Left colon (tissue), 2 donors: ENCODE measurements at regions not wholly inside any gene's neighbourhood (a gene's known extent, or its start where the extent isn't known, plus 50 kb on each side); places are given as distances from the start of the nearest gene placed in this dataset.
"Not testable (repeated sequence)": the region's sequence is repeated elsewhere in the genome, so short reads cannot be mapped to it uniquely, and the experiment has no call there.

Experiments used
- ATAC-seq: fragments of 200-7000 bp; cut with Tn5 transposase; one replicate; pipeline ENCODE4 v1.9.1; 2020; ENCODE audit warnings: mild to moderate bottlenecking, moderate library complexity
- DNase-seq, 2 donors: peaks; one replicate each; pipeline ENCODE4 v3.0.0-alpha.2; 2020
- intact Hi-C, 2 donors: fragments of 100-400 bp; cut with DNase I in 1 of 2; cut with micrococcal nuclease in 1 of 2; formaldehyde crosslinking; loops; one replicate each; pipeline versions ENCODE4 v1.11.2 to v1.14.0; 2022; cut with DNase I, micrococcal nuclease
- donor health status: DM: no; HTN: no; CAD: no.
- donor health status: DM: yes; HTN: yes; CAD: no.

DNA sequence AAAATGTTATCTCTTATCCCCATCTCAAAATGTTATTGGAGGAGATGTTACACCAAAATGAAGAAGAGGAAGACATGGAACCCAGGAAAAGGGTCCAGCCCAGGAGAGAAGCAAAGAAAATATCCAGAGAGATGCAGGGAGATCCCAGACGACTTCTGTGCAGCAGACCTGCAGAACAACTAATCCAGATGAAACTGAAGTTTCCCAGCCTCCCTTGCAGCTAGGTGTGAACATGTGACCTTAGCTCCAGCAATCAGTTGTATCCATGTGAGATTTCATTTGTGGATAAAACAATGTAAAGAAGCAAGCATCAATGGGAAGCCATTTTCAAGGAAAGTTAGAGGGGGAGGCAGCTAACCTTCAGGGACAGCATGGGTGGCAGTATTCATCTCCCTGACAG lies 55.8 kb upstream of the NANOS1 start:
- DNase-seq (no peak), ATAC-seq (no peak)
- intact Hi-C loops: no loop called here

DNA sequence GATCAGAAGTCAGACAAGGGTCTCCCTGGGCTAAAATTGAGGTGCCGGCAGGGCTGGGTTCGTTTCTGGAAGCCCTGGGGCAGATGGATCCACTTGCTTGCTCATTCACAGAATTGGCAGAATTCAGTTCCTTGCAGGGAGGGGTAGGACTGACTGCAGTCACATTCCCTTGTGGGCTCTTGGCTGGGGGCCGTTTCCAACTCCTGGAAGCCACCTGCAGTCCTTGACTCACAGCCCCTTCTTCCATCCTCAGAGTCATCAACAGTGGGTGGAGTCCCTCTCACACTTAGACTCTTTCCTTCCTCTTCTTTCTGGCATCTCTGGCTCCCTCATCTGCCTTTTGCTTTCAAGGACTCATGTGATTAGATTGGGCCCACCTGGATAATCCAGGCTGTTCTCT lies 54.6 kb upstream of the NANOS1 start:
- no peak for DNase-seq
- no peak for ATAC-seq
- intact Hi-C loops: no loop called here

DNA sequence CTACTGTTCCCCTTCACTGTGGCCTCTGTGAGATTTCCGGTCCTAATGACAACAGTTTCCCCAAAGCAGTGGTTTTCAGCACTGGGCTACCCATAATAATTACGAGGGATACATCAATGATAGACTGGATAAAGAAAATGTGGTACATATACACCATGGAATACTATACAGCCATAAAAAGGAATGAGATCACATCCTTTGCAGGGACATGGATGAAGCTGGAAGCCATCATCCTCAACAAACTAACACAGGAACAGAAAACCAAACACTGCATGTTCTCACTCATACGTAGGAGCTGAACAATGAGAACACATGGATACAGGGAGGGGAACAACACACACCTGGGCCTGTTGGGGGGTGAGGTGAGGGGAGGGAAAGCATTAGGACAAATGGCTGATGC lies 53.3 kb upstream of the NANOS1 start:
- DNase-seq, ATAC-seq, intact Hi-C loops: not testable (repeated sequence)

DNA sequence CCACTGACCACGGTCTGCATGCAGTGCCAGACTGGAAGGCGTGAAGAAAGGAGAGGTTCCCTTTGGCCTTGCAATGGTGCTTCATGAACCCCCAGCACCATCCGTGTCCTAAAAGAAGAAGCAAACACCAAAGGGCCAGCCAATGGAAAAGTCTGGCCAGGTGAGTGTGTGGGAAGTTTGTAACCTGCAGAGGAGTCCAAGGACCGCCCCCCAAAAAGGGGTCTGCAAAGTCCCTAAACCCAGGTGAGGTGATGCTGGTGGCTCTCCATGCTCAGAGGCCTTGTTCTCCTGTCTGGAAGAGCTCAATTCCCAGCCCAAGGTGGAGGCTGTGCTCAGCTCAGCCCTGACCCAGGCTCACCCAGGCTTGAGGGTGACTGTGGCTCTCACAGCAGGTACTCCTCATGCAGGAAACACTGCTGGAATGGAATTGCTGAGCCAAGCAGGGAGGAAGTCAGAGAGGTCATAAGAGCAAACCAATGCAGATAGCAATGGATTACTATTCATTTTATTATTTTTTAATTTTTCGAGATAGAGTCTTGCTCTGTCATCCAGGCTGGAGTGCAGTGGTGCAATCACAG lies 52.4 kb upstream of the NANOS1 start:
- ATAC-seq (no peak), DNase-seq (no peak)
- intact Hi-C loops: no loop called here

DNA sequence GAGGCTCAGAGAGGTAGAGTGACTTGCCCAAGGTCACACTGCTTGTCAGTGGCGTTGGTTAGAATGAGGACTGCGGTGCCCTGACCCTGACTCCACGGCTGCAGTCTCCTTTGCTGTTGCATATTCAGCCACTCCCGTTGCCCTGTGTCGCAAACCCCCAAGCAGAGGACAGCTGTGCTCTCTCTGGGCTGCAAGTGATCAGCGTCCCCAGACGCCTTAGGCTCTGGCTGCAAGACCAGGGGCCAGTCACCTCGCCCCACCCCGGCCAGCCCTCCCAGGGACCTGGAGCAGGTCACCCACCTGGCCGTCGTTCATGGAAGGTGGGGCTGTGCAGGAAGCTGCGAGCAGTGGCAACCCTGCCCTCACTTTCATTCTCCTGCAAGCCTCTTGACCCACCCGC lies 51.7 kb upstream of the NANOS1 start:
- no peak for ATAC-seq
- intact Hi-C loops: no loop called here
- DNase-seq: no peak

DNA sequence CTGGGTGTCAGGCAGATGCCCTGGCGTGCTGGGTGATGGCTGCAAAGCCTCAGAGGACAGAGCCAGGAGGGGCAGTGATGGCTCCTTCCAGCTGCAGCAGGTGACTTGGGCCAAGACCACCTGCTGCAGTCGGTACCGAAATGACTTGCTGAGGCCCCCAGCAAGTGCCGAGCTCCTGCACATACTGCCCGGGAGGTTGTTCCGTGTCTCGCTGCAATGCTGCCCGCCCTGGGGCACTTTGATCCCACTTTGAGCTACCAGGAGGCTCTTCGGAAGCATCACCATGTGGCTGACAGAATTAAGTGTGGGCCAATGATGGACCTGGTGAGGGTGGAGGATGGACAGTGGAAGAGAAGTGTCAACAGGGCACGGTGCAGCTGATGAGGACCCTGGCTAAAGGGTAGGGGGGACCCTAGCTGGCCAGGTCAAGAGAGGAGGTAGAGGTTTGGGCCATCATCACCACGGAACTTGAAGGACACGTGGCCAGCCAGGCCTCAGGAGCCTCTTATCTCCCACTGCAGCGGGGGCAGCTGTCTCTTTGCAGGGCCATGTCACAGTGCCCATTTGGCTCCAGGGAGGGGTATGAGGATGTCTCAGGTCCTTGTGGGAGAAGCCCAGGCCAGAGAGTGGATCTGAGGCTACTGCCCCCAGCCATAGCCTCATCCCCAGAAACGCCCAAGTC lies 51.1 kb upstream of the NANOS1 start:
- no peak for ATAC-seq
- no peak for DNase-seq
- intact Hi-C loops: no loop called here

DNA sequence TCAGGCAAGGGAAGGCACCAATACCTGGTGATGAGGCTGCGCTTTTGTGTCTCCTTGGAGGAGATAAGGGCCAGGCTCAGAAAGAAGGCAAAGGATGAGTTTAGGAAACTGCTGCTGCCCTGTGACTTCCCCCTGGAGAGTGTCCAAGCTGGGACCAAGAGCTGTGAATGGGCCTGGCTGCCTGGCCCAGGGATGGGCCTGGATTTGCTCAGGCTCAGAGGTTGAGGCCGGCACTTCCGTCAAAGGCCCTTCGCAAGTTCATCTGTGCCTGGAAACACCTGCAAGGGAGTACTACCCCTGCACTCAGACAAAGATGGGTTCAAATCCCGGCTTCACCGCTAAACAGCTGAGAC lies 50.5 kb upstream of the NANOS1 start:
- ATAC-seq (no peak), DNase-seq (no peak)
- intact Hi-C loops: no loop called here

DNA sequence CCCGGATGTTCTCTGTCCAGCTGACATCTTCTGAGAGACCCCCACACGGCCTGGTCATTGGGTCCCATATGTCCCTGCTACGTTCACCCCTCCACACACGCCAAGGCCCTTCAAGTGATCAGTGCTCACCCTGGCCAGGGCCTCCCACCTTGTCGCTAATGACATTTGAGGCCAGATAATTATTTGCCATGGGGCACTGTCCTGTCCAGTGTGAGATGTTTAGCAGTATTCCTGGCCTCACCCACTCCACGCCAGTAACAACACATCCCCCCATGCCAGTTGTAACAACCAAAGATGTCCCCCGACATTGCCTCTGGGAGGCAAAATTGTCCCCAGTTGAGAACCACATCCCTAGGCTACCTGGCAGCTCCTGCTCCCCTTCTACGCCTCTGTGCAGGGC lies 49.9 kb upstream of the NANOS1 start:
- ATAC-seq: no peak
- intact Hi-C loops: no loop called here

More for the DNA sequence above, 49.9 kb upstream of the NANOS1 start:
- no peak for DNase-seq
